DMS153 treated with DMSO at 0.1 percent for 48 hours (cell line): ENCODE measurements at regions not wholly inside any gene's neighbourhood (a gene's known extent, or its start where the extent isn't known, plus 50 kb on each side); places are given as distances from the start of the nearest gene placed in this dataset.
"Not testable (repeated sequence)": the region's sequence is repeated elsewhere in the genome, so short reads cannot be mapped to it uniquely, and the experiment has no call there.

Experiments used
- DNase-seq: peaks from one replicate; lab custom pipeline; 2025; ENCODE audit not compliant: unreplicated experiment; lab: John Stamatoyannopoulos, UW

DNA sequence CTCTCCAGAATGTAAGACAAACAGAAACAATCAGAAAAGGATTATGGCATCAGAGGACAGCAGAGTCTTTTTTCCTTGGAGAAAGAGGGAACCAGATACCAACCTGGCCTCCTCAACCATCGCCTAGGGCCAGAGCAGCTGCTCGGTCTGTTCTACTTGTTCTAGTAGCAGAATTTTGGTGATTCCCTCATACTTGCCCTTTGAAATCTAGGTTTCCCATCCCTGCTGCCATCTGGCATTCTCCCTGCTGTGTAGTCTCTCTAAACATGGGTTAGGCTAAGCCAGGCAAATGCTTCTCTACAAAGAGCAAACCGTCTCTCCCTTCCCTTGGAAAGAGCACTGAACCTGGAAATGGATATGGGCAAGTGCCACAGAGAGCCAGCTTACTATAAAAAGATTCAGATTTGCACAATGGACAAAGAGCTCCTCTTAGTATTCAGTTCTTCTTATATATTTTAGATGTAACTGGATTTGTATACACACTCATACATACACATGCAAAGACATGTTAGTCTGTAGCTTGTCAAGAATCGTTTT is 208.6 kb upstream of the ST6GAL2 start:
- DNase-seq = no peak

DNA sequence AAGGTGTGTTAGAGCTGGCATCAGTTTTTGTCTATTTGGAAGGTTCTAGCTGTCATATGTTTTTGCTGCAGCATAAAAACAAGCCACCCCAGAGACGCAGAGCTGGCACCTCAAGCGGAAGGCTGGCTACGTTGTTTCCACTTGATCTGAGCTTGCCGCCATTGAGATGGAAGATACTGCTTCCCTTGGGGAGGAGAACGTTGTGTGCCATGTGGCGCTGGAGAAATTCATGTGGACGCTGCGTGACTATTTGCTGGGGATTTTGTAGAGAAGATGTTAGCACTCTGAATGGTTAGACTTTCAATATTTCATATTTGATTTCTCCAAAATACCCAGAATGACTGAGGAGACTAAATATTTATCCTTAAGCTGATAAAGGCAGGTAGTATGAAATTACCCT is 216.2 kb upstream of the ST6GAL2 start:
- no peak for DNase-seq

DNA sequence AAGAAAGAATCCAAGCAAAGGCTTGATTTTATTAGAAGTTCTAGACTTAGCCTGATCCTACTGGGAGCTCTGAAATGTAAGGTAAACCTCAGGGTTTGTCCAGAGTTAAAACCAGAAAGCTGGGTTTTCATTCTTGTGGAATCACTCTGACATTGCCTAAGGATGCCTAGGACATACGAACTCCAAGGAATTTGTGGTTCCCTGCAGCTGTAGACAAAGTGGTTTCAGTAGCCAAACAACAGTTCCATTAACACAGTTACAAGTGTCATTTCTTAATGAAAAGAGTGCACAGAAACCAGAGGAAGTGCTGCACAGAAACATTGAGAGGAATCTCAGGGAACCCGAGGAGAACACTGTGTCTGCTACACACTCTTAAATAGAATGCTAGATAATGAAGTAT is 221.4 kb upstream of the ST6GAL2 start:
- no peak for DNase-seq

- DNase-seq = no peak
Measured at GRCh38 chr2:107108556-107108955, 222.6 kb upstream of the ST6GAL2 start.

DNA sequence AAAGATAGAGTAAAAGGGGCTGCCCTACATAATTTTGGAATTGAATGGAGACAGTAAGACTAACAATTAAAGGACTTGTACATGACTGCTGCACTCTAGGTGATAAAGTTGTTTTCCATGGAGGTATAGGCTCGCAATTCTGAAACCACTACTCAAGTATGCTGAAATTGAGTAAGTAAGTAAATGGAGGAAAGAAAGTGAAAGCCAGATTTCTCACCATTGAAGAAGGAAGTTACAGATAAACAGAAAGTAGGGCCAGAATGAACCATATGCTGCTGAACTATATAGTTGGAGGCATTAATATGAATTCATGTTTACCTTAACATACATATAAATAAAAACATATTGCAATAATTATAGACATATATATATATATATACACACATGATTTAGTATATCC is 225.7 kb upstream of the ST6GAL2 start:
- DNase-seq = no peak

DNA sequence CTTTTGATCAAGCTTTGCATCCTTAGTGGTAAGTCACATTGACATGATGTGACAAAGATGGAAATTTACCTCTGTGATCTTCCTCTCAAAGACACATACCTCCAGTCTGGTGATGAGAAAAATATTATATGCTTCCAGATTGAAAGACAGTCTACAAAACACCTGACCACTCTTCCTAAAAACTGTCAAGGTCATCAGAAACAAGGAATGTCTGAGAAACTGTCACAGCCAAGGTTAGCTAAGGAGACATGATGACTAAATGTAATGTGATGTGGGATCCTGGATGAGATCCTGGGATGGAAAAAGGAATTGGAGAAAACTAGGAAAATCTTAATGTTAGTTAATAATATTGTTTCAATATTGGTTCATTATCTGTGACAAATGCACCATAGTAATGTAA is 226.6 kb upstream of the ST6GAL2 start:
- no peak for DNase-seq

DNA sequence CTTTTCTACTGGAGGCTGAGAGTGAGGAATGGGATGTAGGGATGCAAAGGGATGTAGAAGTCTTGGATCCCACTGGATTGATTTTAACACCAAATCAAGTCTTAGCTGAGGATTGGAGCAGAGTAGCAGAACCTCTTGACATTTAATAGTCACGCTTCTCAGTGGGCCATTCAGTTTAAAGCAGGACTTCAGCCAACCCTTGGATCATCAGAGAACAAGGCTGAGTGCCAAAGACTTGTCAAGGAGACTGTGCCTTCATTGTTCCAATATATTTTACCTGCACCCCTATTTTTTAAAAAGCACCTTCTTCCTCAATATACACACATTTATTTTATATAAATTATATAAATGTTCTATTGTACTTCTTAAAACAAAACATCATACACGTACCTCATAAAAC is 242.4 kb upstream of the ST6GAL2 start:
- no peak for DNase-seq

DNA sequence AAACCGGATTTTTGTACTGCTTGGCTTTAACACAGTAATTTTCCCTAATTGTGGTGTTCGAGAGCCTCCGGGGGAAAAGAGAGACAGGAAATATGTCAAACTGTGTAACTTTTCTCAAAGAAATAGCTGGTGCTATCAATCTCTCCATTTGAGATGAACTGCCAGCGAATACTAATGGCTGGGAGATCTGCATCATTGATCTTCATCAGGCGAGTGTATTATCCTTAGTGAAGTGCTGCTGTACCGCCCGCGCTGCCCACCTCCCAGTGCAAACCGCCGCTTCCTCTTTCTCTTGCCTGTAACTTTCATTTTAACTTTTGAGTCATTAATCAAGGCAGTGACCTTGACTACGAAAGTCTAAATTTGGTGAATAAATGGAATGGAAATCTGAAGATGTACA is 246.1 kb upstream of the ST6GAL2 start:
- no peak for DNase-seq

GRCh38 chr2:107132746-107133145 is 246.8 kb upstream of the ST6GAL2 start:
- DNase-seq = no peak

GRCh38 chr2:107133412-107133811 is 247.4 kb upstream of the ST6GAL2 start:
- no peak for DNase-seq

GRCh38 chr2:107136733-107137132 is 250.8 kb upstream of the ST6GAL2 start:
- DNase-seq = no peak

- DNase-seq = no peak
Measured at GRCh38 chr2:107137706-107138105, 251.7 kb upstream of the ST6GAL2 start.

- DNase-seq = no peak
Measured at GRCh38 chr2:107146181-107146580, 260.2 kb upstream of the ST6GAL2 start.

DNA sequence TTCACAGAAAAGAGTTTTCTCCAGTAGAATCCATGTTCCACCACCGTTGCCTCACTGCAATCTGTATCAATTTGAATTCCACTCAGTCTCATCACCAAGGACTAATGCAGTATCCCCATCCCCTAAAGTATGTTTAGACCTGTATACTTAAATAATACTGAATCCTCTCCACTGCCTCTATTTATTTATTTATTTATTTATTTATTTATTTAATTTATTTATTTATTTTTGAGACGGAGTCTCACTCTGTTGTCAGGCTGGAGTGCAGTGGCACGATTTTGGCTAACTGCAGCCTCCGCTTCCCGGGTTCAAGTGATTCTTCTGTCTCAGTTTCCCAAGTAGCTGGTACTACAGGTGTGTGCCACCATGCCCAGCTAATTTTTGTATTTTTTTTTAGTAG is 260.7 kb upstream of the ST6GAL2 start:
- not testable (repeated sequence) for DNase-seq

DNA sequence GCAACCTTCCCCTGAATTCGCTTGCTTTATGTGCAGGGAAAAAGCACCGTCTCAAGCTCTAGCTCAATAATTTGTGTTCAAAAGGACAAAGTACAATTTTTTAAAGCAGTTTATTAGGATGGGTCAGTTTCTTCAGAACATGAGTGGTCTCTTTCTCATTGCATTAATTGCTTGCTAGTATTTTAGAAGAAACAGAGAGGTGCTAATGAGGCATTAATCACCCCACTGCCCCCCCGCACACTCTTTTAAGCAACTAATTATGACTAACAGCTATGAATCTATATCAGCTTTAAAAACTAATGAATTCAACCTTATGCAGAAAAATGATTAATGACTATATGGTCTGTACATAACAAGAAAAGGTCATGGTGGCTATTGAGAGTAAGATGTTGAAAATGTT is 262.1 kb upstream of the ST6GAL2 start:
- DNase-seq = no peak

- no peak for DNase-seq
Measured at GRCh38 chr2:107148496-107148895, 262.5 kb upstream of the ST6GAL2 start.

- no peak for DNase-seq
Measured at GRCh38 chr2:107160640-107161239, 274.8 kb upstream of the ST6GAL2 start.

GRCh38 chr2:107168141-107168540 is 282.2 kb upstream of the ST6GAL2 start:
- DNase-seq = no peak

DNA sequence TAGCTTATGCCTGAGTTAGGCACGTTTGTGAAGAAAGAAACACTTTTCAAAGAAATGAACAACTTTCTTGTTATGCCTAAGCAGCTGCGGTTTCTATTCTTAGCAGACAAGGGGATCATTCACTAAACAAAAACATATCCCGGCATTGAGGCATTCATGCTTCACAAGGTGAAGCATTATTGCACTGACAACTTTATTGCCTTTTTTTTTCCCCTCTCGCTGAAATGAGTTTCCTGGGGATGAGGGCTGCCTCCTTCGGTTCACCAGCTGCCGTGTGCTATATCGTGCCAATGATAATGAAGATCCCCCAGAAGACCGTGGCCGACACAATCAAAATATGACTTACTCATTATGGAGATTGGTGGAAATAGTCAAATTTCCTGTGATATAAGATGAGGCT is 288.2 kb upstream of the ST6GAL2 start:
- DNase-seq = no peak

- no peak for DNase-seq
Measured at GRCh38 chr2:107182981-107183380, 297.0 kb upstream of the ST6GAL2 start.

GRCh38 chr2:107187870-107188269 is 301.9 kb upstream of the ST6GAL2 start:
- no peak for DNase-seq

GRCh38 chr2:107195631-107196030 is 309.7 kb upstream of the ST6GAL2 start:
- DNase-seq = no peak

DNA sequence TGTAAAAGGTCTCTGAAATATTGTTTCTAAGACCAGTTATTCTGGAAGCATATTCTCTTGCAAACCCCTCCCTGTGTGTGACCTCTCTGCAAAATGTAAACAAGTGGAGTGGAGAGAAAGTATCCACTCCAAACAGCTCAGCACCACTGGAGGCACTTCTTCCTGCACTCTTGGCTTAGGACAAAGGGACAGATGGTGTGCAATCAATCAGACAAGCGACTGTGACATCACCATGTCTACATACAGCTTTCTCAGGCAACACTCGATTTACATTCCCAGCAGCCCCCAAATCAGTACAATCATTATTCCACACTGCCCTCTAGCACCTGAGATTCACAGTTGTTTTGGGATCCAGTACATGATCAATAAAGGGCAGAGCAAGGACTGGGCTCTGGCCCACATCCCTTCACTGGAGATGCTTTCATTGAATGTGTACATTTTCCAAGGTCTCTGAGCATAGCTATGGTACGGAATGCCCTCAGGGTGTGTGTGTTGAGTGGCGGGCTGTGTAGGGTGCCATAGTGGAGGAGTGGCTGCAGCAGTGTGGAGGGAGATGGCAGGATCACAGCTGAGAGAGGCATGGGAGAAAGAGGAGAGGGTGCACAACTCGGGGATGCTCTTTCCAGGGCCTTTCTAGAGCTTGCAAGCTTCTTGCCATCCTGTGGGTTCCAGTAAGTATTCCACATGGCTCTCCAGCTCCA is 311.8 kb upstream of the ST6GAL2 start:
- DNase-seq = peak; percentile 80
